NCI-H446 treated with DMSO at 0.1 percent for 48 hours (cell line): ENCODE measurements at regions not wholly inside any gene's neighbourhood (a gene's known extent, or its start where the extent isn't known, plus 50 kb on each side); places are given as distances from the start of the nearest gene placed in this dataset.

Experiments used
- DNase-seq: peaks from one replicate; lab custom pipeline; 2025; lab: John Stamatoyannopoulos, UW

GRCh38 chr2:76579911-76580310, 869.2 kb upstream of the GCFC2 start:
- no peak for DNase-seq

- no peak for DNase-seq
Observed at GRCh38 chr2:76572981-76573380, 862.3 kb upstream of the GCFC2 start.

GRCh38 chr2:76569819-76570218, 859.1 kb upstream of the GCFC2 start:
- no peak for DNase-seq

GRCh38 chr2:76567478-76567877, 856.8 kb upstream of the GCFC2 start:
- no peak for DNase-seq

GRCh38 chr2:76564734-76565133, 854.0 kb upstream of the GCFC2 start:
- no peak for DNase-seq

GRCh38 chr2:76563730-76564129, 853.0 kb upstream of the GCFC2 start:
- DNase-seq, result no peak

- DNase-seq, result no peak
Observed at GRCh38 chr2:76558157-76558556, 847.4 kb upstream of the GCFC2 start.

- no peak for DNase-seq
Observed at GRCh38 chr2:76556018-76556417, 845.3 kb upstream of the GCFC2 start.

- DNase-seq, result no peak
Observed at GRCh38 chr2:76546207-76546606, 835.5 kb upstream of the GCFC2 start.

GRCh38 chr2:76544901-76545300, 834.2 kb upstream of the GCFC2 start:
- DNase-seq, result no peak

GRCh38 chr2:76517574-76517909, 806.8 kb upstream of the GCFC2 start:
- DNase-seq, result no peak

- no peak for DNase-seq
Observed at GRCh38 chr2:76516861-76517573, 806.3 kb upstream of the GCFC2 start.

- no peak for DNase-seq
Observed at GRCh38 chr2:76512201-76512820, 801.6 kb upstream of the GCFC2 start.

- no peak for DNase-seq
Observed at GRCh38 chr2:76506538-76506937, 795.8 kb upstream of the GCFC2 start.

- no peak for DNase-seq
Observed at GRCh38 chr2:76501641-76502040, 790.9 kb upstream of the GCFC2 start.

- DNase-seq, result no peak
Observed at GRCh38 chr2:76498360-76498759, 787.6 kb upstream of the GCFC2 start.

- no peak for DNase-seq
Observed at GRCh38 chr2:76491503-76491902, 780.8 kb upstream of the GCFC2 start.

- no peak for DNase-seq
Observed at GRCh38 chr2:76478266-76479035, 767.7 kb upstream of the GCFC2 start.

- no peak for DNase-seq
Observed at GRCh38 chr2:76472946-76473345, 762.2 kb upstream of the GCFC2 start.

- DNase-seq, result no peak
Observed at GRCh38 chr2:76469066-76469465, 758.4 kb upstream of the GCFC2 start.

GRCh38 chr2:76467326-76467725, 756.6 kb upstream of the GCFC2 start:
- DNase-seq, result no peak

- no peak for DNase-seq
Observed at GRCh38 chr2:76464310-76464709, 753.6 kb upstream of the GCFC2 start.

GRCh38 chr2:76461431-76461830, 750.7 kb upstream of the GCFC2 start:
- no peak for DNase-seq
